H54 (cell line): ENCODE measurements at regions not wholly inside any gene's neighbourhood (a gene's known extent, or its start where the extent isn't known, plus 50 kb on each side); places are given as distances from the start of the nearest gene placed in this dataset.

Source experiments
- DNase-seq: peaks from one replicate; pipeline ENCODE4 v3.0.0; 2011; ENCODE audit warnings: low spot score, mixed read lengths; ENCODE audit not compliant: insufficient read length
- FAIRE-seq: peaks from 3 replicates; lab custom pipeline; 2011; peaks lifted over from hg19 to GRCh38; lab: Jason Lieb, UNC
- POLR2A ChIP-seq: IDR thresholded peaks from 2 replicates; pipeline ENCODE4 v1.6.1; 2011; ENCODE audit warnings: low read depth, mild to moderate bottlenecking, low read length

GRCh38 chr9:73451003-73451402 lies 299.3 kb downstream of the ANXA1 start:
- no peak for FAIRE-seq
- TF ChIP-seq POLR2A = no peak
- DNase-seq = no peak

- DNase-seq (no peak), FAIRE-seq (no peak)
- TF ChIP-seq POLR2A = no peak
These were observed 308.2 kb downstream of the ANXA1 start for GRCh38 chr9:73459817-73460216.

- no peak for TF ChIP-seq POLR2A
- no peak for FAIRE-seq
- no peak for DNase-seq
These were observed 317.1 kb downstream of the ANXA1 start for GRCh38 chr9:73468716-73469115.

- FAIRE-seq (no peak), DNase-seq (no peak)
- no peak for TF ChIP-seq POLR2A
These were observed 319.1 kb downstream of the ANXA1 start for GRCh38 chr9:73470766-73471165.

- DNase-seq (no peak), FAIRE-seq (no peak)
- TF ChIP-seq POLR2A = no peak
These were observed 322.4 kb downstream of the ANXA1 start for GRCh38 chr9:73474002-73474600.

GRCh38 chr9:73474625-73475024 lies 323.0 kb downstream of the ANXA1 start:
- FAIRE-seq (no peak), DNase-seq (no peak)
- no peak for TF ChIP-seq POLR2A

GRCh38 chr9:73494894-73495293 lies 343.2 kb downstream of the ANXA1 start:
- DNase-seq = no peak
- no peak for FAIRE-seq
- no peak for TF ChIP-seq POLR2A

- DNase-seq (no peak), FAIRE-seq (no peak)
- no peak for TF ChIP-seq POLR2A
These were observed 346.1 kb downstream of the ANXA1 start for GRCh38 chr9:73497796-73498195.

GRCh38 chr9:73515216-73515615 lies 363.6 kb downstream of the ANXA1 start:
- no peak for TF ChIP-seq POLR2A
- FAIRE-seq = no peak
- no peak for DNase-seq

GRCh38 chr9:73523391-73523790 lies 371.7 kb downstream of the ANXA1 start:
- FAIRE-seq = no peak
- TF ChIP-seq POLR2A = no peak
- no peak for DNase-seq

GRCh38 chr9:73525350-73525749 lies 373.7 kb downstream of the ANXA1 start:
- no peak for FAIRE-seq
- no peak for DNase-seq
- no peak for TF ChIP-seq POLR2A

GRCh38 chr9:73527521-73527920 lies 375.9 kb downstream of the ANXA1 start:
- no peak for TF ChIP-seq POLR2A
- FAIRE-seq = no peak
- no peak for DNase-seq

GRCh38 chr9:73528926-73529325 lies 377.3 kb downstream of the ANXA1 start:
- FAIRE-seq (no peak), DNase-seq (no peak)
- no peak for TF ChIP-seq POLR2A

- DNase-seq (no peak), FAIRE-seq (no peak)
- TF ChIP-seq POLR2A = no peak
These were observed 378.0 kb downstream of the ANXA1 start for GRCh38 chr9:73529666-73530065.

- no peak for DNase-seq
These were observed 379.4 kb downstream of the ANXA1 start for GRCh38 chr9:73531051-73531532.

More at GRCh38 chr9:73531051-73531532, 379.4 kb downstream of the ANXA1 start:
- no peak for FAIRE-seq
- no peak for TF ChIP-seq POLR2A
